ENCODE measurements at regions not wholly inside any gene's neighbourhood (a gene's known extent, or its start where the extent isn't known, plus 50 kb on each side); places are given as distances from the start of the nearest gene placed in this dataset.

GRCh38 chr7:153581419-153581818 is 470.8 kb upstream of the DPP6 start:
- TF ChIP-seq CTCF (IDR thresholded peaks at IDR 0.05; ENCODE audit: low read depth, low read length, missing control alignments), result no peak
- no peak overlapping the region for H3K4me3 ChIP-seq (ENCODE audit: low read depth, low read length)
- no peak for DNase-seq (ENCODE audit: low read depth)

DNA sequence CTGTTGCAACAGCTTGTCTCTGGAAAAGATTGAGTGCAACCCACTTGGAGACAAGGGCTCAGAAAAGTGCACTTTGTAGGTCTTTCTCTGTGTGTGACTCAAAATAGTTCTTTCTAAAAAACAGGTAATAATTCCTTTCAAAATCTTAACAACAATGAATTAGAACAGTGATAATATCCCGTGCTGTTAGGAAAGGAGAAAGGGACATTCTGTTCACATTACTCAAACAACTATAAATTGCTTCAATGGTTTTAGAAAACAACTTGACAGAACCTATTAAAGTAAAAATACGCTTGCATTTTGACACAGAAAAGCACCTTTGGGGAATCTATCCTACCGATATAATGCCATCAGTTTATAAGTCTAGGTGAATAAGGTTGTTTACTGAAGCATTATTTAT is 468.1 kb upstream of the DPP6 start:
- DNase-seq (ENCODE audit: low read depth), result no peak
- H3K4me3 ChIP-seq (ENCODE audit: low read depth, low read length), result no peak overlapping the region
- no peak for TF ChIP-seq CTCF (IDR thresholded peaks at IDR 0.05; ENCODE audit: low read depth, low read length, missing control alignments)

DNA sequence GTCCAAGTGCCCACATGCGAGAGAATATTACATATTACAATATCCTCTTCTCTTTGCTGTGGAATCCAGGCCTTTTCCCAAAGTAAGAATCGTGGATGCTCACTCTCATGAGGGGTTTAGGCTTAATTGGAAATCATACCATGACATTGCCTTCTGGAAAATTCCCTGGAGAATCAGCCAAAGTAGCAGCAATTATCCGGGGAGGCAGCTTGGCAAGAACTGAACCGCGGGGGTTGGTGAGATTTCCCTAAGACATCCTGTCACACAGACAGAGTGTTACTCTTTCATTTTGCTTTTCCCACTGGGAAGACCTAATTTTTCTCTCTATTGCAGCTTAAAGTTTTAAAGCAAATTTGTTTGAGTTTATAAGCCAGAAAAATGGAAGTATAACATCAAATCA is 463.6 kb upstream of the DPP6 start:
- TF ChIP-seq CTCF (IDR thresholded peaks at IDR 0.05; ENCODE audit: low read depth, low read length, missing control alignments), result no peak

DNA sequence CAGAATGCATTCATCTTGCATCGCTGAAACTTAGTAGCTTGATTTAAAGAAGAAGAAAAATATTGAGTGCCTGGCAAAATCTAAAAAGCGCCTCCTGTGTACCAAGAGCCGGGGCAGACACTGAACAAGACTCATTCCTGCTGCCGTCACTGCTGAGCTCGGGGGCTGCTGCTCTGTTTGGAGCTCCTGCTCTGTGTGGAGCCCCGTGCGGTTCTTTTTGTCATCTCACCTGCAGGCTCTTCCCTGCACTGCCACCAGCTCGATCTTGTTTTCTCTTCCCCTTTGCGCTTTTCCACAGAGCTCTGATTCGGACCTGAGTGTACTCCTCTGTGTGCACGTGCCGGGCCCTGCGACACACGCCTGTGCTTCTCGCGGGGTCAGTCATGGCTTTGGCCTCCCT is 462.1 kb upstream of the DPP6 start:
- no peak for DNase-seq (ENCODE audit: low read depth)
- no peak overlapping the region for H3K4me3 ChIP-seq (ENCODE audit: low read depth, low read length)
- no peak for TF ChIP-seq CTCF (IDR thresholded peaks at IDR 0.05; ENCODE audit: low read depth, low read length, missing control alignments)

More for the DNA sequence above, 463.6 kb upstream of the DPP6 start:
- DNase-seq (ENCODE audit: low read depth), result no peak
- no peak overlapping the region for H3K4me3 ChIP-seq (ENCODE audit: low read depth, low read length)

DNA sequence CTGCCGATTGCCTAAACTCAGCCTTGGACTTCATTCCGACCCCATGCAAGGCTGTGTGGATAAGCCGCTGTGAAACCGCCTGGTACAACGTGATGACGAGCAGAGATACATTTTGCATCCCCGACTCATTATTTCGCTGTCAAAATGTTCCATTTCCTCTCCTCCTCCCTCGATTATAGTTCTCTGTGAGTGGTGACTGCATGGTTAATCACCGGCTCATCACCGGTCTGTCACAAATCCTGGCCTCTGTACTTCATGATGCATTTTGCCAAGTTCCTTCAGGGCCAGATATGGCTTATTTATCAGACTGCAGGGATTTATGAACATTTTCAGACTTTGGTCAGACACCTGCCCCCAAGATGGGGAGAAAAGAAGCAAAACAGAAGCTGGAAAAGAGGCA is 461.6 kb upstream of the DPP6 start:
- DNase-seq (ENCODE audit: low read depth), result no peak
- no peak for TF ChIP-seq CTCF (IDR thresholded peaks at IDR 0.05; ENCODE audit: low read depth, low read length, missing control alignments)
- H3K4me3 ChIP-seq (ENCODE audit: low read depth, low read length), result no peak overlapping the region

GRCh38 chr7:153607354-153607753 is 444.8 kb upstream of the DPP6 start:
- H3K4me3 ChIP-seq (ENCODE audit: low read depth, low read length), result no peak overlapping the region
- no peak for DNase-seq (ENCODE audit: low read depth)
- no peak for TF ChIP-seq CTCF (IDR thresholded peaks at IDR 0.05; ENCODE audit: low read depth, low read length, missing control alignments)

DNA sequence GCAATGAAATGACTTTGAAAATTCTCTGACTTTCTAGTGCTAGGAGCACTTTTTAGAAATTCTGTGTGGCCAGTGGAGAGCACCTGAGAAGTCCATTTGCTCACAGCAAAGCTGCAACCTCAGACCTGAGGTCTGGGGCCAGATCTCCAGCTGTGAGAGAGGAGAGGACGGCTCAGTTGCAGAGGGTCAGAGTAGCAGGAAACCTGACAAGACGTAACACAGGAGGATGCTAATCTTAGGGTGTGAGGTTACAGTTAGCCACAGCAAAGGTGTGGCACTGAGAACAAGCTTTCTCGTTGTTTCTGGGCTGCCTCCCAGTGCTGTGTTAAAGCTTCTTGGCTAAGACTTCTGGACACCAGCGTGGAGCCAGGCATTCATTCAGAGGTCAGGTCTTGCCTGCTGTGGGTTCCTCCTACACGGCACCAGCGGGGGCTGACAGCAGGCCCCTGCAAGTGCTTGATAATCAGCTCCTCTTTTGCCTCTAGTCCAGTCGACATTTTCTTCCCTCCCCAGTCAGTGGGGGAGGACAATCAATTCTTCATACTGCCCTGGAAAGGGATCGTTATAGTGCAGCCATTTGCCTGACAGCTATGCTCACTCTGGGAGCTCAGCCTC is 435.4 kb upstream of the DPP6 start:
- no peak for TF ChIP-seq CTCF (IDR thresholded peaks at IDR 0.05; ENCODE audit: low read depth, low read length, missing control alignments)
- no peak overlapping the region for H3K4me3 ChIP-seq (ENCODE audit: low read depth, low read length)
- no peak for DNase-seq (ENCODE audit: low read depth)
